Ishikawa (cell line): ENCODE measurements at regions not wholly inside any gene's neighbourhood (a gene's known extent, or its start where the extent isn't known, plus 50 kb on each side); places are given as distances from the start of the nearest gene placed in this dataset.

Source experiments
- CEBPB ChIP-seq: IDR thresholded peaks from 2 replicates; pipeline ENCODE4 v1.6.1; 2012
- CREB1 ChIP-seq: IDR thresholded peaks from 2 replicates; pipeline ENCODE4 v1.6.1; 2012; ENCODE audit warnings: low read depth
- EGR1 ChIP-seq: IDR thresholded peaks from 2 replicates; pipeline ENCODE4 v1.6.1; 2012
- EP300 ChIP-seq: IDR thresholded peaks from 2 replicates; pipeline ENCODE4 v1.6.1; 2012; ENCODE audit warnings: borderline replicate concordance
- MAX ChIP-seq: IDR thresholded peaks from 2 replicates; pipeline ENCODE4 v1.6.1; 2012
- RAD21 ChIP-seq: IDR thresholded peaks from 2 replicates; pipeline ENCODE4 v1.6.1; 2012; ENCODE audit warnings: low read depth
- TCF12 ChIP-seq: IDR thresholded peaks from 2 replicates; pipeline ENCODE4 v1.6.1; 2012; ENCODE audit warnings: low read depth
- TEAD4 ChIP-seq: IDR thresholded peaks from 2 replicates; pipeline ENCODE4 v1.6.1; 2012
- YY1 ChIP-seq: IDR thresholded peaks from 2 replicates; pipeline ENCODE4 v1.6.1; 2012; ENCODE audit warnings: low read depth

GRCh38 chr9:107878462-107878861, 388.9 kb upstream of the KLF4 start:
- no peak for TF ChIP-seq EP300
- no peak for TF ChIP-seq CREB1
- TF ChIP-seq YY1, result no peak
- TF ChIP-seq CEBPB, result no peak
- TF ChIP-seq RAD21, result no peak
- no peak for TF ChIP-seq MAX
- no peak for TF ChIP-seq TEAD4
- TF ChIP-seq EGR1, result no peak
- TF ChIP-seq TCF12, result no peak
